H9 (cell line): ENCODE measurements at regions not wholly inside any gene's neighbourhood (a gene's known extent, or its start where the extent isn't known, plus 50 kb on each side); places are given as distances from the start of the nearest gene placed in this dataset.

Experiments
- DNase-seq: peaks from one replicate; pipeline ENCODE4 v3.0.0-alpha.2; 2017
- H2AFZ ChIP-seq: one replicate; pipeline ENCODE4 v1.6.1; 2013; ENCODE audit warnings: mild to moderate bottlenecking, low read length, control low read depth, moderate library complexity
- H2AK5ac ChIP-seq: 2 replicates; pipeline ENCODE4 v1.6.1; 2013; ENCODE audit warnings: low read length, control low read depth, mixed read lengths; ENCODE audit not compliant: insufficient read length
- H2BK120ac ChIP-seq: one replicate; pipeline ENCODE4 v1.6.1; 2013; ENCODE audit warnings: low read depth, mild to moderate bottlenecking, low read length, control low read depth, inconsistent platforms; ENCODE audit not compliant: poor library complexity, severe bottlenecking
- H2BK12ac ChIP-seq: 2 replicates; pipeline ENCODE4 v1.6.1; 2013; ENCODE audit warnings: low read length, control low read depth, mixed read lengths, low read depth; ENCODE audit not compliant: insufficient read length
- H2BK15ac ChIP-seq: 2 replicates; pipeline ENCODE4 v1.6.1; 2013; ENCODE audit warnings: low read depth, low read length, control low read depth
- H2BK20ac ChIP-seq: one replicate; pipeline ENCODE4 v1.6.1; 2013; ENCODE audit warnings: low read depth, mild to moderate bottlenecking, low read length, control low read depth, inconsistent platforms; ENCODE audit not compliant: poor library complexity, severe bottlenecking
- H2BK5ac ChIP-seq: 2 replicates; pipeline ENCODE4 v1.6.1; 2013; ENCODE audit warnings: low read length, control low read depth, mixed read lengths; ENCODE audit not compliant: insufficient read length
- H3K14ac ChIP-seq: 2 replicates; pipeline ENCODE4 v1.6.1; 2013; ENCODE audit warnings: low read length, control low read depth; ENCODE audit not compliant: insufficient read depth
- H3K18ac ChIP-seq: 2 replicates; pipeline ENCODE4 v1.6.1; 2013; ENCODE audit warnings: low read depth, mild to moderate bottlenecking, mixed read lengths, low read length, control low read depth; ENCODE audit not compliant: insufficient read length
- H3K23ac ChIP-seq: 2 replicates; pipeline ENCODE4 v1.6.1; 2013; ENCODE audit warnings: low read length, control low read depth, mixed read lengths, low read depth; ENCODE audit not compliant: insufficient read length
- H3K23me2 ChIP-seq: 2 replicates; pipeline ENCODE4 v1.6.1; 2013; ENCODE audit warnings: low read depth, mild to moderate bottlenecking, mixed read lengths, low read length, control low read depth; ENCODE audit not compliant: insufficient read length, poor library complexity, severe bottlenecking
- H3K27ac ChIP-seq: 2 replicates; pipeline ENCODE4 v1.5.1; 2013; ENCODE audit warnings: low read length, control low read depth, mixed read lengths, low read depth; ENCODE audit not compliant: insufficient read length
- H3K27me3 ChIP-seq: 2 replicates; pipeline ENCODE4 v1.6.1; 2013; ENCODE audit warnings: low read length, control low read depth, inconsistent platforms; ENCODE audit not compliant: insufficient read depth
- H3K4ac ChIP-seq: 2 replicates; pipeline ENCODE4 v1.6.1; 2013; ENCODE audit warnings: low read depth, mild to moderate bottlenecking, control low read depth, inconsistent platforms, low read length, moderate library complexity
- H3K4me1 ChIP-seq: 2 replicates; pipeline ENCODE4 v1.6.1; 2013; ENCODE audit warnings: low read length, control low read depth, inconsistent platforms; ENCODE audit not compliant: insufficient read depth
- H3K4me2 ChIP-seq: 2 replicates; pipeline ENCODE4 v1.6.1; 2013; ENCODE audit warnings: low read length, control low read depth, mixed read lengths; ENCODE audit not compliant: insufficient read length, insufficient read depth
- H3K56ac ChIP-seq: 2 replicates; pipeline ENCODE4 v1.6.1; 2013; ENCODE audit warnings: low read depth, mild to moderate bottlenecking, mixed read lengths, low read length, control low read depth; ENCODE audit not compliant: insufficient read length
- H3K79me1 ChIP-seq: 2 replicates; pipeline ENCODE4 v1.6.1; 2013; ENCODE audit warnings: low read depth, mild to moderate bottlenecking, moderate library complexity, low read length, control low read depth, inconsistent platforms; ENCODE audit not compliant: insufficient read depth, poor library complexity, severe bottlenecking
- H3K79me2 ChIP-seq: 2 replicates; pipeline ENCODE4 v1.6.1; 2013; ENCODE audit warnings: low read length, control low read depth, inconsistent platforms; ENCODE audit not compliant: insufficient read depth
- H3K9ac ChIP-seq: 2 replicates; pipeline ENCODE4 v1.6.1; 2013; ENCODE audit warnings: low read length, control low read depth, mixed read lengths; ENCODE audit not compliant: insufficient read length; ENCODE audit errors: extremely low read depth
- H3K9me3 ChIP-seq: one replicate; pipeline ENCODE4 v1.6.1; 2013; ENCODE audit warnings: low read depth, low read length, inconsistent platforms; ENCODE audit not compliant: control insufficient read depth
- H3T11ph ChIP-seq: one replicate; pipeline ENCODE4 v1.6.1; 2013; ENCODE audit warnings: mild to moderate bottlenecking, low read length, control low read depth, inconsistent platforms
- H4K20me1 ChIP-seq: one replicate; pipeline ENCODE4 v1.6.1; 2013; ENCODE audit not compliant: control insufficient read depth, insufficient read length, insufficient read depth
- H4K5ac ChIP-seq: 2 replicates; pipeline ENCODE4 v1.6.1; 2013; ENCODE audit warnings: low read depth, mild to moderate bottlenecking, mixed read lengths, low read length, control low read depth; ENCODE audit not compliant: insufficient read length
- H4K8ac ChIP-seq: replicated peaks from 2 replicates; pipeline ENCODE4 v1.6.1; 2013; ENCODE audit warnings: low read length, control low read depth, mixed read lengths, low read depth; ENCODE audit not compliant: insufficient read length
- H4K91ac ChIP-seq: 2 replicates; pipeline ENCODE4 v1.6.1; 2013; ENCODE audit warnings: low read depth, mild to moderate bottlenecking, moderate library complexity, mixed read lengths, low read length, control low read depth; ENCODE audit not compliant: insufficient read length
- H3K27ac Mint-ChIP-seq, 3 experiments: 2 replicates in 2 of 3; 3 replicates in 1 of 3; pipeline ENCODE4 v1.8.0; 2020 to 2021; ENCODE audit warnings: mixed read lengths in 3 of 3, mild to moderate bottlenecking in 1 of 3, moderate library complexity in 1 of 3
- H3K27me3 Mint-ChIP-seq: 2 replicates; pipeline ENCODE4 v1.8.0; 2021; ENCODE audit warnings: low read depth, mild to moderate bottlenecking, moderate library complexity, mixed read lengths
- H3K36me3 Mint-ChIP-seq, 3 experiments: 2 replicates in 2 of 3; 3 replicates in 1 of 3; pipeline ENCODE4 v1.8.0; 2020 to 2021; ENCODE audit warnings: low read depth in 3 of 3, mixed read lengths in 3 of 3; ENCODE audit not compliant: insufficient read depth in 1 of 3
- H3K4me1 Mint-ChIP-seq, 2 experiments: 2 replicates each; pipeline ENCODE4 v1.8.0; 2020; ENCODE audit warnings: mixed read lengths in 2 of 2
- H3K4me3 Mint-ChIP-seq, 2 experiments: 2 replicates in 1 of 2; 3 replicates in 1 of 2; pipeline ENCODE4 v1.8.0; 2020 to 2021; ENCODE audit warnings: mild to moderate bottlenecking in 2 of 2, mixed read lengths in 2 of 2, moderate library complexity in 1 of 2
- H3K9me3 Mint-ChIP-seq, 2 experiments: 2 replicates in 1 of 2; 3 replicates in 1 of 2; pipeline ENCODE4 v1.8.0; 2020; ENCODE audit warnings: mild to moderate bottlenecking in 2 of 2, mixed read lengths in 2 of 2, moderate library complexity in 1 of 2
- CTCF ChIP-seq: fragments of 200-600 bp; sonication (generic); conservative IDR thresholded peaks from 3 replicates; pipeline ENCODE4 v1.8.0; 2021; ENCODE audit warnings: antibody characterized with exemption, mild to moderate bottlenecking
- WGBS: extraction: QIAGEN DNeasy Blood & Tissue Kit; methylation state at CpG from one replicate; pipeline ENCODE4 v1.1.7; 2013; ENCODE audit warnings: missing lambda C conversion rate, low lambda C conversion rate, mixed read lengths; ENCODE audit not compliant: insufficient read length; ENCODE audit errors: extremely low coverage; 5-methylcytosine and 5-hydroxymethylcytosine counted together

- Histone ChIP-seq H3K18ac (no peak overlapping the region), H3K4ac (no peak overlapping the region), H4K91ac (no peak overlapping the region), H3K14ac (no peak overlapping the region), H2BK120ac (no peak overlapping the region), H4K8ac (no peak overlapping the region), H3K9ac (no peak overlapping the region), H2BK12ac (no peak overlapping the region), H2AK5ac (no peak overlapping the region), H4K20me1 (no peaks in the 10 kb centered on the region), H3K4me2 (no peak overlapping the region), H2BK15ac (no peak overlapping the region), H3K79me2 (no peaks in the 10 kb centered on the region), H3K23me2 (no peaks in the 10 kb centered on the region), H3K4me1 (peaks cover 2% of the 10 kb centered on the region; the same call in 1 of the 2 replicates), H4K5ac (no peak overlapping the region), H2AFZ (no peak overlapping the region), H3T11ph (no peak overlapping the region), H2BK20ac (no peak overlapping the region), H3K27me3 (no peaks in the 10 kb centered on the region), H3K27ac (no peak overlapping the region), H3K56ac (no peak overlapping the region), H3K9me3 (no peaks in the 10 kb centered on the region), H2BK5ac (no peak overlapping the region), H3K79me1 (no peaks in the 10 kb centered on the region), H3K23ac (no peak overlapping the region)
- no CpG with 5 or more reads among the region's 14 CpGs for WGBS
- Mint-ChIP-seq H3K4me3 (no peak overlapping the region), H3K9me3 (no peaks in the 10 kb centered on the region; a peak in 1 of 5 replicates), H3K36me3 (no peaks in the 10 kb centered on the region), H3K4me1 (peaks cover 18 to 25% of the 10 kb centered on the region in 2 experiments), H3K27ac (peak overlapping the region in 1 of 3 experiments; percentile 77; a peak in 1 of 7 replicates), H3K27me3 (no peaks in the 10 kb centered on the region)
- TF ChIP-seq CTCF, result no peak
- DNase-seq, result no peak
These were observed 71.2 kb upstream of the DUSP5 start for GRCh38 chr10:110426294-110427181.
